ENCODE measurements at regions not wholly inside any gene's neighbourhood (a gene's known extent, or its start where the extent isn't known, plus 50 kb on each side); places are given as distances from the start of the nearest gene placed in this dataset.

DNA sequence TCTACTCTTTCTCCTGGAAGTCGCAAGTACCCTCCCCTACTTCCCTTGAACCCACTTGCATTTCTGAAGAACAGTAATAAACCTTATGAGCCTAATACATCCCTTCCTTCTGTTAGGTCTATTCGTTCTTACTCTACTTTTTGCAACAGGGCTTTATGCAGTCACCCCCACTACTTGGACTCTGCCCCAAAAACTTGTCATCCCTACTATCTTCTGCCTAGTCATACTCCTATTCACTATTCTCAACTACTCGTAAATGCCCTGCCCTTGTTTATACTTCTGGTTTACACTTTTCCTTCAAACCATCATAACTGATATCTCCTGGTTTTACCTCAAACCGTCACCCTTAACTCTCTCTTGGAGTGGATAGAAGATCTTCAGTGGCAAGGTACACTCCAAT is 55.2 kb upstream of the SLIT2 start:
- TF ChIP-seq, protein P1, sequence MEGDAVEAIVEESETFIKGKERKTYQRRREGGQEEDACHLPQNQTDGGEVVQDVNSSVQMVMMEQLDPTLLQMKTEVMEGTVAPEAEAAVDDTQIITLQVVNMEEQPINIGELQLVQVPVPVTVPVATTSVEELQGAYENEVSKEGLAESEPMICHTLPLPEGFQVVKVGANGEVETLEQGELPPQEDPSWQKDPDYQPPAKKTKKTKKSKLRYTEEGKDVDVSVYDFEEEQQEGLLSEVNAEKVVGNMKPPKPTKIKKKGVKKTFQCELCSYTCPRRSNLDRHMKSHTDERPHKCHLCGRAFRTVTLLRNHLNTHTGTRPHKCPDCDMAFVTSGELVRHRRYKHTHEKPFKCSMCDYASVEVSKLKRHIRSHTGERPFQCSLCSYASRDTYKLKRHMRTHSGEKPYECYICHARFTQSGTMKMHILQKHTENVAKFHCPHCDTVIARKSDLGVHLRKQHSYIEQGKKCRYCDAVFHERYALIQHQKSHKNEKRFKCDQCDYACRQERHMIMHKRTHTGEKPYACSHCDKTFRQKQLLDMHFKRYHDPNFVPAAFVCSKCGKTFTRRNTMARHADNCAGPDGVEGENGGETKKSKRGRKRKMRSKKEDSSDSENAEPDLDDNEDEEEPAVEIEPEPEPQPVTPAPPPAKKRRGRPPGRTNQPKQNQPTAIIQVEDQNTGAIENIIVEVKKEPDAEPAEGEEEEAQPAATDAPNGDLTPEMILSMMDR (conservative IDR thresholded peaks at IDR 0.05 in 1 of 2, IDR thresholded peaks at IDR 0.05 in 1 of 2; ENCODE audit: extremely low read depth in 1 of 2, insufficient read depth in 1 of 2, low read depth in 1 of 2, low read length in 2 of 2), result no peak
- TF ChIP-seq EZH2 (IDR thresholded peaks at IDR 0.05; ENCODE audit: borderline replicate concordance, low read length), result no peak
